NCI-H69 (cell line): ENCODE measurements at regions not wholly inside any gene's neighbourhood (a gene's known extent, or its start where the extent isn't known, plus 50 kb on each side); places are given as distances from the start of the nearest gene placed in this dataset.

ENCODE experiments used
- DNase-seq: peaks from one replicate; lab custom pipeline; 2025; lab: John Stamatoyannopoulos, UW

GRCh38 chr7:120164-120991, 72.0 kb upstream of the FAM20C start:
- no peak for DNase-seq

GRCh38 chr7:121002-121785, 71.2 kb upstream of the FAM20C start:
- no peak for DNase-seq

GRCh38 chr7:123237-123636, 69.1 kb upstream of the FAM20C start:
- no peak for DNase-seq

- no peak for DNase-seq
Observed at GRCh38 chr7:124130-124949, 68.0 kb upstream of the FAM20C start.

DNA sequence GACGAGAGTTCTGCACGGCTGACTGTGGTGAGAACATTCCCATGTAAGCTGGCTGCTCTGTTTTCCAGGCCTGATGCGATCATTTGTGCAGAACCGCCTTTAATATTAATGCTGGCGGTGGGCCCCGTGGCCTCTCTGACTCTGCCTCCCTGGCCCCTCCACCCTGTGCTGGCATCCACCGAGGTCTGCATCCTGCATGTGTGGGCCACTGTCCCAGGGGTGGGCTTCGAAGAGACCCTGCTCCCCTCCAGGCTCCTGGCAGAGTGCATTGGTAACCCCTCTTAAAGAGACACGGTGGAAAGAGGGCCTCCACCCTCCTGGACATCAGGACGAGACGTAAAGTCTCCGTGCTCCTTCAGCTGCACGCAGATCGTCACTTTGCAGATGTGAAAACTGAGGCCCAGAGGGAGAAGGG, 67.3 kb upstream of the FAM20C start:
- DNase-seq, result no peak

DNA sequence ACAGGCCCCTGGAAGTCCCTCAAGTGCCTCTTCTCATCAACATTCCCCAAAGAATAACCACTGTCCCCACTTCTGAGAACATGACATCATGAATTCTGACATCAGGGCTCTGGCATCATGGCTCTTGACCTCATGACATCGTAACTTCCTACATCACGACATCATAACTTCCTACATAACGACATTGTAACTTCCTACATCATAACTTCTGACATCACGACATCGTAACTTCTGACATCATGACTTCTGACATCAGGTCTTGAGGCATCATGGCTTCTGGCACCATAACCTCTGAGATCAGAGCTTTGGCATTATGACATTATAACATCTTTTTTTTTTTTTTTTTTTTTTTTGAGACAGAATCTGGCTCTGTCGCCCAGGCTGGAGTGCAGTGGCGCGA, 66.7 kb upstream of the FAM20C start:
- DNase-seq, result no peak

- no peak for DNase-seq
Observed at GRCh38 chr7:126368-126767, 66.0 kb upstream of the FAM20C start.

DNA sequence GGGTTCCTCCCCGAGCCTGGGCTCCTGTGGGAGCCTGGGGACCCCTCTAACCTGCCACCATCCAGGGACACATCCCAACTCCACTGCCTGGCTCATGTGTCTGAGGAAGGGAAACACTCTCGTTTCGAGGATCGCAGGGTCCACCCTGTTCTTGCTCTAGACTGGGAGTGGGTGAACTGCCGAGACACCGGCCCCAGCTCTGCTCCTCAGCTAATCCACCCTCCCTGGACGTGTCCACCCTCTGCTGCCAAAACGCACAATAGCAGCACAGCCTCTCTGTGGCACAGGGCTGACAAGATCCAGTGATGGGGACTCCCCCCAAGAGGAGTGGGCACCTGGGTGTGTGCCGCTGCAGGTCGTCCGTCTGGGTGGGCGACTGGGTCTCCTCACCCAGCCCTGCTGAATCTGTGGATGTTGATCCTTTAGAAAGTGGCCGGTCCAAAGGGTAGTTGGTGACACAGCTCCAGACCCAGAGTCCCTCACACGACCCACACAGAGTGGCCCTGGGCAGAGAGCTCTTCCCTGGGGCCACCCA, 65.2 kb upstream of the FAM20C start:
- no peak for DNase-seq

DNA sequence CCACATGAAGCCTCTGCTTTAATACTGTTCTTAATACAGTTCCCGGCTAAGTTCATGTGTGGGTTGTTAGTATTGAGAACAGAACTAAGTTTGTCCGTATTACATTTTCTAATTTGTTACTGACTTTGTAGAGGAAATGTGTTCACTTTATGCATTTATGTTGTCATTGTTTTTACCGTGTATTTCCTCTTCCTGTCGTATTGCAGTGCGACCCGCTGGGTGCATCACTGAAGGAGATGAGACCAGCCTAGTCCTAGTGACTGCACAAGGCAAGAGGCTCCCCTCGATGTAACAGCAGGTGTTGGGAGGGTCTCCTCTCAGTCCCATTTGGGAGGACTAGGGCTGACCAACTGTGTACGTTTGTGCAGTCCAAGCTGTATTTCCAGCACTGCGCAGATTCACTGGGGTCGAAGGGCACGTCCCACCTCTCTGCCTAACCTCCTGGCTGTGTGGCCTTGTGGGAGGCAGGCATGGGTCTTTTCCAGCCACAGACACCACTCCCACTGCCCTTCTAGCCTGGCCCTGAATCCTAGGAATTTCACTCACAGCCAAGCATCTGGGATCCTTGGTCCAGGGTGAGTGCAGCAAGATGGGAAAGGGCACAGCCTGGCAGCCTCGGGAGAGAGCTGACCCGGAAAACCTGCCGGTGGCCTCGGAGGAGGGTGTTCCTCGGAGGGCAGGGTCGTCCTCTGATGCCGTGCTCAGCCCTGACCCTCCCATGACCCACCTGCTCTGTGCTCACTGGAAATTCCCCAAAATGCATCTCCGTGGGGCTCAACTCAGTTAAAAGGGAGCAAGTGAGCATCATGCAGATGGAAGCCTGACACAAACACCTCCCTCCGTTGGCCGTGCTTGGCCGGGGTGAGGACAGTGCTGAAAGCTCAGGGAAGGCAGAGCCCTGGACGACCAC, 63.9 kb upstream of the FAM20C start:
- DNase-seq, result no peak

DNA sequence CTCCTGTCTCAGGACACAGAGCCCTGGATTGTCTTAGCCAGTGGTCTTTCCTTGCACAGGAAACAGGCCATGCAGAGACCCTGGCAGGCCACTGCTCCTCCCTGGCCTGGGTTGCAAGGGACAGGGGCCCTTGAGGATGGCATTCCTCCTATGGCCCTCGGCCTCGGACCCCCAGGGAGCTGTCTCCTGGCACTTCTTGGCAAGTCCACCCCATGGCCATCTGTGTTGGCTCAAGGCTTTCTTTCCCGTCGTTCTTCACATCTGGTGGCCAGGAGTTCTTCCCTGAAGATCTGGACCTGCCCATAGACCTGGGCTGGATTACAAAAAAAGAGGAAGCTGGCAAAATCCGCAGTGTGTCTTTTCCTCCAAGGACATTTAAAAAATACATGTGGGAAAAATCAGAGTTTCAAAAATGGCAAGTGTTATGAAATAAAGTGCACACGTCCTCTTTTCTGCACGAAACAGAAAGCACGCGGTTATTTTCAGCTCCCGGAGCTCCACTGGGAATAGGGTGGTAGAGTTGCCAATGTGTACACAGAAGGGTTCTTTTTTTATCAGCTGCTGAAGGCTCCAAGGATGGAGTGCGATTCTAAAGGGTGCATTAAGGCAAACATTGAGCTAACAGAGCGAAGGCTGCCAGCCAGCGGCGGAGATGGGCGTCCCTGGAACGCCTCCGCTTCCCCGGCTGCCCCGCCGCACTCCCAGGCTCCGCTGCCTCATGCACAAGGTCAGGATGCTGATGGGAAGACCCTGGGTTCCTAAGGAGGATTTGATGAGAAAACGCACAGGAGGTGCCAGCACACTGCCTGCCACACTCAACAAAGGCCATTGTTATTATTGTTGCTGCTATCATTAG, 62.8 kb upstream of the FAM20C start:
- DNase-seq, result no peak

GRCh38 chr7:130222-130572, 62.2 kb upstream of the FAM20C start:
- DNase-seq, result no peak

- DNase-seq, result no peak
Observed at GRCh38 chr7:130875-131780, 61.2 kb upstream of the FAM20C start.

DNA sequence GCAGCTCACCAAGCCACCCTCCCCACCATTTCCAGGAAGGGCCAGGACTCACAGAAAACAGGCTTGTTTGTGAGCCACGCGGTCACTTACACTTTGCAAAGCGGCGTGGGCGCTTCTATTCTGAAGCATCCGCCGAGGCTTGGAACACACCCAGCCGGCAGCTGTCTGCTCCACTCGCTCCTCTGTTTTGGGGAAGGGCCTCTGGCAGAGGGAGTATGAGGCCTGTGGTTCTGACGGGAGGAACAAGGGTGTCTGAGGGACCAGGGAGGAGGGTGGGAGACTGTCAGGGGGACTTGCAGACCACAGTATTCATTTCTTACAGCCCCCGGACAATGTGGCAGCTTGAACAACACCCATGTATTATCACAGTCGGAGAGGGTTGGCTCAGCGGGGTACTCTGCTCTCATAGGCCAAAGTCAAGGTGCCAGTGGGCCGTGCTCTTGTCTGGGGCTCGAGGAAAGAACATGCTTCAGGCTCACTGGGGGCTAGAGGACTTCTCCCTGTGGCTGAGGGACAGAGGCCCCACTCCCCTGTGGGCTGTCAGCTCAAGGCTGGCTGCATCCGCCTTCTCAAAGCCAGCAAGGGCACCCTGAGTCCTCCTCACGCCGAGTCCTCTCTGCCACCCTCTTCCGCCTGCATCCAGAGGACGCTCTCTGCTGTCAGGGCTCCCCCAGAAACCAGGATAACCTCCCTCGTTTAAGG, 60.4 kb upstream of the FAM20C start:
- no peak for DNase-seq

GRCh38 chr7:132899-133298, 59.5 kb upstream of the FAM20C start:
- no peak for DNase-seq

GRCh38 chr7:133470-133869, 58.9 kb upstream of the FAM20C start:
- no peak for DNase-seq

GRCh38 chr7:134029-134428, 58.3 kb upstream of the FAM20C start:
- no peak for DNase-seq

GRCh38 chr7:134561-135256, 57.7 kb upstream of the FAM20C start:
- DNase-seq, result no peak

- DNase-seq, result no peak
Observed at GRCh38 chr7:135257-135653, 57.1 kb upstream of the FAM20C start.
